NK-92 (cell line): ENCODE measurements at regions not wholly inside any gene's neighbourhood (a gene's known extent, or its start where the extent isn't known, plus 50 kb on each side); places are given as distances from the start of the nearest gene placed in this dataset.

ENCODE experiments used
- DNase-seq: peaks from one replicate; lab custom pipeline; 2025; ENCODE audit not compliant: unreplicated experiment; lab: John Stamatoyannopoulos, UW

DNA sequence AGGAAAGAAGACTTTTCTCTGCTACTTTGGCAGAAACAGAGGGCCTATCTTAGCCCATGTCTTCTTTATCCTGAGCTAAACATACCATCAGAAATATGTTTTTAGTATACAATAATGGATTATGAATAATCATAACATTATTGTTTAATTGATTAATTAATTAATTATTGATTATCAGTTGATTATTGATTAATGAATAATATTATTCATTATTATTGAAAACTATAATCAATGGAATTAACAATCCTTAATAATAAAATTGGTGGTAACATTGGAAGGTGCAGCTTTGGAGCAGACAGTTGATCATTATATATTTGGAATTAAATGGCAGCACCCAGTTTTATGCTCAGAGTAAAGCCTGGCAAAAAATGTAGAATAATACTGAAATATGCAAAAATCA is 655.9 kb upstream of the ARGLU1 start:
- DNase-seq = no peak

- no peak for DNase-seq
These were observed 654.7 kb upstream of the ARGLU1 start for GRCh38 chr13:107222597-107222996.

DNA sequence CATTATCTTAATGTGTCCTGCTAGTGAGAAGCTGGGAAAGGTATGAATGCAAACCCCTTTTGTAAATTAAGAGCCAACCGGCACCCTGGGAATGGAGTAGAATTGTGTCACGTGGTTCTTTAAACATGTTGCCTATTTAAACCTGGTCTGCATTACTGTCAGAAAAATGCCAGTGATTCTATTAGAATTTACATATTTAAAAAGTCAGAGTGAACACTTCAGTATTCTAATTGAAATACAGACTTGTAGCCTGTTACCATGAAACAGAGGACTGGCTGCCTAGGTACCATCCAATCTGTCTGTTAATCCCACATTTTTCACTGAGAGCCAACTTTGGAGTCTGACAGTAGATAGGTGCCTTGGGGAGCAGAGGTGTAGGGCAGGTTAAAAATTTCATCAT is 652.3 kb upstream of the ARGLU1 start:
- DNase-seq = no peak

GRCh38 chr13:107217251-107217650 is 649.3 kb upstream of the ARGLU1 start:
- DNase-seq = no peak

- DNase-seq = no peak
These were observed 648.3 kb upstream of the ARGLU1 start for GRCh38 chr13:107216046-107216755.

GRCh38 chr13:107211073-107211472 is 643.1 kb upstream of the ARGLU1 start:
- DNase-seq = no peak

GRCh38 chr13:107210723-107211030 is 642.7 kb upstream of the ARGLU1 start:
- no peak for DNase-seq

- DNase-seq = no peak
These were observed 642.1 kb upstream of the ARGLU1 start for GRCh38 chr13:107209824-107210722.

- DNase-seq = no peak
These were observed 641.0 kb upstream of the ARGLU1 start for GRCh38 chr13:107208889-107209288.

DNA sequence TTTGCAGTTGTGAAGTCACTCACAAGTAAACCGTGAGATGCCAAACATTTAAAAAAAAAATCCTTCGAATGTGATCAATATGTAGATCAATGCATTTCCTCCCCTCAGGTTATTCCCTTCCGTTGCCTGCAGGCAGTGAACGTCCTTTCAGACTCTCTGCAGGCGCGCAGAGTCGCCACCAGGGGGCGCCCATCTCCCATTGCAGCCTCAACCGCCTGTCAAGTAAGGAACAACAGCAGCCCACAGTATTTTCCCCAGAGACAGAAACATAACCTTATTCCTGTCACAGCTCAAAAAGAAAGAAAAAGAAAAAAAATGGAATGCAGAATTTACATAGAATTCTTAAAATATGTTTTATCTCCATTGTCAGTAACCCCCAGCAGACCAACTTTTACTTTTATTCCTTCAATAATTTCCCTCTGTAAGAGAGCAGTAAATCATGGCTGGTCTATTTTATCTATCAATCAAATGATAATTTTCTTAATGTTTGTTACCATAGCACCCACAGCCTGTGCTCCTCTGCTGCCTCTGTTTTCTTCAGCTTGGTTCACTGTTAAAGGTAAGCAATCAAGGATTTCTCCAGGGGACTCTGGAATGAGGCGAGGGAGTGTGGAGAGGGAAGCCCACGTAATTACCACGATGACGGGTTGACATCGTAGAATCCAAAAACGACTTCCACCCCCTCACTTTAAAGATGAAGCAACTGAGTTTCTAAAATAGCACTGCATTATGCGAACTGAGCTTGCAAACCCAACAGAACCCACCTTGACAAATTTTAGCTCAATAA is 637.6 kb upstream of the ARGLU1 start:
- no peak for DNase-seq

GRCh38 chr13:107203146-107203847 is 635.4 kb upstream of the ARGLU1 start:
- no peak for DNase-seq

DNA sequence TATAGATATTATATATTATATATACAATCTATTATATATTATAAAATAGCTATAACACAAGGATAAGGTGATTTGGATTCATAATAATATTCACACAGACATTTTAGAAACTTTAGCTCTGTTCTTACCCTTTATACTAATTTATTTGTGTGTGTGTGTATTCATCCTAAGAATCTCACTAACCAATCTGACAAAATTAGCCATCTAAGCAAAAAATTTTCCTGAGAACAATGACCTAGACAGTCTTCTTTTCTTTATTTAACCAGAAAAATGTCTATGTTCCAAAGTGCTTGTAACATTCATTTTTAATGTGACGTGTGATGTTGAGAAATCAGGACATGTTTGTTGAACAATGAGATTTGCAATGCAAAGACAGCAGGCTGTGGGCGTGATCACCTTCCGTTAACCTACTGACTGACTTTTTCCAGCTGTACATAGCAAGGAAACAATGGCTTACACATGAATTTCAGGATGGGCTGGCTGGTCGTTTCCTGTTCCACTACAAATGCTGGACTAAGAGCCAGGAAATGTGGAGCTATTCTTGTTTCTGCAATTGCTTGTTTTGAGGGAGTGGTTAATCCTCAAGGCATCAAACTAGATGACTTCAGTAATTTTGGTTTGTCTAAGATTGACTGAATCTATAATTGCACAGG is 634.6 kb upstream of the ARGLU1 start:
- no peak for DNase-seq

- DNase-seq = no peak
These were observed 632.6 kb upstream of the ARGLU1 start for GRCh38 chr13:107200491-107200890.

DNA sequence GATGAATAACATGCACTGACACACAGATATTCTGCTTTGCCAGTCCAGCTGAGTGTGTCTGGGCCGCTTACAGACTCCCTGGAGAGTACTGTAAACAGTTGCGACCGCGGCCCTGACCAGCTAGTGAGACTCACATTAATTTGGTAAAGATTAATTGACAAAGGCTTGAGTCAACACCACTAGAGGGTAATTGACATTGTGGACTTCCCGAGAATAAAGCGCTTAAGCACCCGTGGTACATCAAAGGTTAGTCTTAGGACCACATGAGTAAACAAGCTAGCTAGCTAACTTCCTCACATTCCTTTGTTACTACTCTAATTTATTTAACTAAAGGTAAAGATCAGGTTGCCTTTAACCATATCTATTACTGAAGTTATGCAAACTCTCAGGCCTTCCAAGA is 624.4 kb upstream of the ARGLU1 start:
- no peak for DNase-seq

- DNase-seq = no peak
These were observed 622.1 kb upstream of the ARGLU1 start for GRCh38 chr13:107190065-107190464.

DNA sequence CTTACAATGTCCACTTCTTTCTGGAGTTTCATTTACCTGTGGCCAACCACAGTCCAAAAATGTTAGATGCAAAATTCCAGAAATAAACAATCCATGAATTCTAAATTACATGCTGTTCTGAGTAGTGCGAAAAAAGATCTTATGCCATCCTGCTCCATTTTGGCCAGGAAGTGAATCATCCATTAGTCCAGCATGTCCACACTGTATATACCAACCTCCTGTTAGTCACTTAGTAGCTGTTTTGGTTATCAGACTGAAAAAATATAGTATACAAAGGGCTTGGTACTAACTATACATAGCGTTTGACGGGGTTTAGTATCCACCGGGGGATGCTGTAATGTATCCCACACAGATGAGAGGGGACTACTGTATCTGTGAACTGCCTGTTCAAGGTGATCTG is 618.0 kb upstream of the ARGLU1 start:
- no peak for DNase-seq

GRCh38 chr13:107170270-107170931 is 602.5 kb upstream of the ARGLU1 start:
- DNase-seq = no peak

- no peak for DNase-seq
These were observed 589.3 kb upstream of the ARGLU1 start for GRCh38 chr13:107157271-107157670.

DNA sequence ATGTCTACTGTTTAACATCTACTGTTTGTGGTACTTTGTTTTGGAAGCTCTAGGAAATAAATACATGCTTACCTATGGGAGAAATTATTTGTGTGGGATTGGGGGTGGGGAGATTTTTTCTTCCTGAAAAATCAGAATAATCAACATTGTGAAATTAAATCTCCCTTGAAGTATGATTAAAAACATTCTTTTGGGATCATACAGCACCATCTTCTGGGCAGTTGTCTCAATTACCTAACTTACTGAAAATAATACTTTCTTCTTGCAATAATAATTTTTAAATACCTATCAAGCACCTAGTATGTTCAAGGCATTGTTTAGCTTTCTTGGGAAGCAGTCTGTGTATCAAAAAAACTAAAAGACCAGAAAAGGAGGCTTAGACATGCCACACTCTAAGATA is 576.5 kb upstream of the ARGLU1 start:
- DNase-seq = no peak

GRCh38 chr13:107141767-107142166 is 573.8 kb upstream of the ARGLU1 start:
- DNase-seq = no peak
